Right atrium auricular region (tissue), 2 donors: ENCODE measurements at regions not wholly inside any gene's neighbourhood (a gene's known extent, or its start where the extent isn't known, plus 50 kb on each side); places are given as distances from the start of the nearest gene placed in this dataset.

Experiments used
- DNase-seq: peaks from one replicate; pipeline ENCODE4 v3.0.0-alpha.2; 2019; ENCODE audit warnings: low spot score
- H3K27ac ChIP-seq, 2 donors: fragments of 200-600 bp; sonication (generic); 1 replicate in 1 of 2; 2 replicates in 1 of 2; pipeline ENCODE4 v1.5.1; 2016 to 2019
- H3K27me3 ChIP-seq, 2 donors: fragments of 200-600 bp; sonication (generic); one replicate each; pipeline versions ENCODE4 v1.5.1 to v1.6.0; 2017 to 2019
- H3K36me3 ChIP-seq: fragments of 200-600 bp; sonication (generic); one replicate; pipeline ENCODE4 v1.5.1; 2016
- H3K4me1 ChIP-seq, 2 donors: fragments of 200-600 bp; sonication (generic); one replicate each; pipeline versions ENCODE4 v1.5.1 to v1.6.0; 2017 to 2019
- H3K4me3 ChIP-seq, 2 donors: fragments of 200-600 bp; sonication (generic); 1 replicate in 1 of 2; 2 replicates in 1 of 2; pipeline ENCODE4 v1.5.1; 2017 to 2019; ENCODE audit warnings: mild to moderate bottlenecking in 1 of 2, moderate library complexity in 1 of 2
- H3K9me3 ChIP-seq, 2 donors: fragments of 200-600 bp; sonication (generic); one replicate each; pipeline ENCODE4 v1.5.1; 2019
- CTCF ChIP-seq, 2 donors: fragments of 200-600 bp; sonication (generic); IDR thresholded peaks; one replicate each; pipeline ENCODE4 v1.5.1; 2019; ENCODE audit warnings: antibody characterized with exemption in 2 of 2

- no peak overlapping the region for H3K4me3 ChIP-seq
- no peak overlapping the region for H3K27ac ChIP-seq
- TF ChIP-seq CTCF (IDR thresholded peaks at IDR 0.05) = no peak
- no peaks in the 10 kb centered on the region for H3K27me3 ChIP-seq
- no peak for DNase-seq
- peaks cover 0 to 4% of the 10 kb centered on the region in 2 donors for H3K4me1 ChIP-seq
- H3K36me3 ChIP-seq = no peaks in the 10 kb centered on the region
- no peaks in the 10 kb centered on the region for H3K9me3 ChIP-seq
These were observed 188.9 kb upstream of the PLXNA2 start for GRCh38 chr1:208433086-208433485.

- Histone ChIP-seq H3K9me3 (no peaks in the 10 kb centered on the region), H3K27me3 (no peaks in the 10 kb centered on the region), H3K4me3 (no peak overlapping the region), H3K27ac (no peak overlapping the region), H3K36me3 (no peaks in the 10 kb centered on the region), H3K4me1 (peaks cover 0 to 4% of the 10 kb centered on the region in 2 donors)
- DNase-seq = no peak
- TF ChIP-seq CTCF (IDR thresholded peaks at IDR 0.05) = no peak
These were observed 189.8 kb upstream of the PLXNA2 start for GRCh38 chr1:208433971-208434370.

GRCh38 chr1:208437401-208437800 lies 193.2 kb upstream of the PLXNA2 start:
- Histone ChIP-seq H3K27me3 (no peaks in the 10 kb centered on the region), H3K4me3 (no peak overlapping the region), H3K9me3 (no peaks in the 10 kb centered on the region), H3K36me3 (no peaks in the 10 kb centered on the region), H3K4me1 (peaks cover 0 to 4% of the 10 kb centered on the region in 2 donors), H3K27ac (no peak overlapping the region)
- DNase-seq = no peak
- TF ChIP-seq CTCF (IDR thresholded peaks at IDR 0.05) = no peak

GRCh38 chr1:208438112-208438699 lies 194.0 kb upstream of the PLXNA2 start:
- Histone ChIP-seq H3K27me3 (no peaks in the 10 kb centered on the region), H3K4me1 (peaks cover 0 to 4% of the 10 kb centered on the region in 2 donors), H3K4me3 (no peak overlapping the region), H3K27ac (no peak overlapping the region), H3K9me3 (peaks cover 0 to 7% of the 10 kb centered on the region in 2 donors), H3K36me3 (no peaks in the 10 kb centered on the region)
- TF ChIP-seq CTCF (IDR thresholded peaks at IDR 0.05) = no peak
- DNase-seq = no peak

- TF ChIP-seq CTCF (IDR thresholded peaks at IDR 0.05) = no peak
- no peak for DNase-seq
These were observed 201.6 kb upstream of the PLXNA2 start for GRCh38 chr1:208445758-208446203.

GRCh38 chr1:208446271-208446691 lies 202.1 kb upstream of the PLXNA2 start:
- H3K27ac ChIP-seq = no peak overlapping the region
- no peak for TF ChIP-seq CTCF (IDR thresholded peaks at IDR 0.05)
- DNase-seq = no peak
- H3K9me3 ChIP-seq = peaks cover 0 to 10% of the 10 kb centered on the region in 2 donors
- no peak overlapping the region for H3K4me3 ChIP-seq
- no peaks in the 10 kb centered on the region for H3K27me3 ChIP-seq
- H3K4me1 ChIP-seq = no peaks in the 10 kb centered on the region
- no peaks in the 10 kb centered on the region for H3K36me3 ChIP-seq

More at GRCh38 chr1:208445758-208446203, 201.6 kb upstream of the PLXNA2 start:
- Histone ChIP-seq H3K27me3 (no peaks in the 10 kb centered on the region), H3K9me3 (peaks cover 0 to 10% of the 10 kb centered on the region in 2 donors), H3K4me3 (no peak overlapping the region), H3K27ac (no peak overlapping the region), H3K36me3 (no peaks in the 10 kb centered on the region), H3K4me1 (no peaks in the 10 kb centered on the region)
